Lower leg skin (tissue), 3 donors: ENCODE measurements at regions not wholly inside any gene's neighbourhood (a gene's known extent, or its start where the extent isn't known, plus 50 kb on each side); places are given as distances from the start of the nearest gene placed in this dataset.

Experiments
- POLR2A ChIP-seq, 2 donors: fragments of 450-650 bp; IDR thresholded peaks; one replicate each; pipeline ENCODE4 v1.6.1; 2016 to 2017; ENCODE audit warnings: antibody characterized with exemption in 2 of 2, mild to moderate bottlenecking in 1 of 2, moderate library complexity in 1 of 2
- TF ChIP-seq, protein P1 (sequence below), 3 donors: fragments of 450-650 bp; IDR thresholded peaks; one replicate each; pipeline ENCODE4 v1.5.1; 2016; ENCODE audit warnings: antibody characterized with exemption in 3 of 3, mild to moderate bottlenecking in 3 of 3, moderate library complexity in 2 of 3

DNA sequence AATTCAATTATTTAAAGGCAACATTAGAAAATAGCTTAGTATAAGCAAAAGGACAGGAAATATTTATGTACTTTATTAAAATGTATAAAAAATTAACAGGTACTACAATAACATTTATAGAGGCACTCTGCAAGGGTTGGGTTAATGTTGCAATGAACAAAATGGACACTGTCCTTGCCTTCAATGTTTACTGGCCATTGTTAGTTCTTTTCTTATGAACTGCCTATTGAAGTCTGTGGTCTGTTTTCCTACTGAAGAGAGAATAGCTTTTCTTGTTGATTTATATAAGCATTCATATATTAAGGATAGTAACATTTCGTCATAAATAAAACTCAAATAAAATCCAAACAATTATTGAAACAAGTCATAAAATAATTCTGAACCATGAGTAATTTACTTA lies 135.3 kb upstream of the BEND6 start:
- TF ChIP-seq, protein P1, sequence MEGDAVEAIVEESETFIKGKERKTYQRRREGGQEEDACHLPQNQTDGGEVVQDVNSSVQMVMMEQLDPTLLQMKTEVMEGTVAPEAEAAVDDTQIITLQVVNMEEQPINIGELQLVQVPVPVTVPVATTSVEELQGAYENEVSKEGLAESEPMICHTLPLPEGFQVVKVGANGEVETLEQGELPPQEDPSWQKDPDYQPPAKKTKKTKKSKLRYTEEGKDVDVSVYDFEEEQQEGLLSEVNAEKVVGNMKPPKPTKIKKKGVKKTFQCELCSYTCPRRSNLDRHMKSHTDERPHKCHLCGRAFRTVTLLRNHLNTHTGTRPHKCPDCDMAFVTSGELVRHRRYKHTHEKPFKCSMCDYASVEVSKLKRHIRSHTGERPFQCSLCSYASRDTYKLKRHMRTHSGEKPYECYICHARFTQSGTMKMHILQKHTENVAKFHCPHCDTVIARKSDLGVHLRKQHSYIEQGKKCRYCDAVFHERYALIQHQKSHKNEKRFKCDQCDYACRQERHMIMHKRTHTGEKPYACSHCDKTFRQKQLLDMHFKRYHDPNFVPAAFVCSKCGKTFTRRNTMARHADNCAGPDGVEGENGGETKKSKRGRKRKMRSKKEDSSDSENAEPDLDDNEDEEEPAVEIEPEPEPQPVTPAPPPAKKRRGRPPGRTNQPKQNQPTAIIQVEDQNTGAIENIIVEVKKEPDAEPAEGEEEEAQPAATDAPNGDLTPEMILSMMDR (IDR thresholded peaks at IDR 0.05) = no peak
- TF ChIP-seq POLR2A (IDR thresholded peaks at IDR 0.05) = no peak
